M059J (cell line): ENCODE measurements at regions not wholly inside any gene's neighbourhood (a gene's known extent, or its start where the extent isn't known, plus 50 kb on each side); places are given as distances from the start of the nearest gene placed in this dataset.
A peak's percentile ranks its signal among the peaks of the same experiment; 100 is the strongest.
"Not testable (repeated sequence)": the region's sequence is repeated elsewhere in the genome, so short reads cannot be mapped to it uniquely, and the experiment has no call there.

Source experiments
- DNase-seq: peaks from one replicate; pipeline ENCODE4 v3.0.0-alpha.2; 2012; ENCODE audit warnings: low read depth

DNA sequence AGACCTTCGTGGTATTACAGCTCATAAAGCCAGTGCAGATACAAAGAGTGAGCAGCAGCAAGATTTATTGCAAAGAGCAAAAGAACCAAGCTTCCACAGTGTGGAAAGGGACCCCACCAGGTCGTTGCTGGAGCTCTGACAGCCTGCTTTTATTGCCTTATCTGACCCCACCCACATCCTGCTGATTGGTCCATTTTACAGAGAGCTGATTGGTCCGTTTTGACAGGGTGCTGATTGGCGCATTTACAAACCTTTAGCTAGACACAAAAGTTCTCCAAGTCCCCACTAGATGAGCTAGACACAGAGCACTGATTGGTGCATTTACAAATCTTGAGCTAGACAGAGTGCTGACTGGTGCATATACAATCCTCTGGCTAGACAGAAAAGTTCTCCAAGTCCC is 74.9 kb upstream of the ATP5MC3 start:
- DNase-seq = not testable (repeated sequence)

DNA sequence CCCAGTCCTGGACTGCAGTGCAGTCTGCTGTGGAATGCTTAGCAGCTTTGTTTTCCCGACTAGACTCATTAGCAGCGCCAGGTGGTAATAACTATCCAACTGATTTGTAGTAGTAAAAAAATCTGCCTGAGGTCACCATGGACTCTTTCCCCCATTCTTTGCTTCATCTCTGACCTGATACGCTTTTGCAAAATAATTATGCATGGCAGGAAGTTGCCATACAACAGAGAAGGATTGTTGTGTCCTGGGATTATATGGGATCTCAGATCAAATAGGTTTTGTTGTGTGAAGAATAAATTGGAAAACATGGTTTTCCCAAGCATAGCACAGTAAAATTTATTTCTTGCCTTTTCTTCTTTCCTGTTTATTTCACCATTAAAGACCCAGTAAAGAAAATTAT is 72.4 kb upstream of the ATP5MC3 start:
- DNase-seq = no peak

DNA sequence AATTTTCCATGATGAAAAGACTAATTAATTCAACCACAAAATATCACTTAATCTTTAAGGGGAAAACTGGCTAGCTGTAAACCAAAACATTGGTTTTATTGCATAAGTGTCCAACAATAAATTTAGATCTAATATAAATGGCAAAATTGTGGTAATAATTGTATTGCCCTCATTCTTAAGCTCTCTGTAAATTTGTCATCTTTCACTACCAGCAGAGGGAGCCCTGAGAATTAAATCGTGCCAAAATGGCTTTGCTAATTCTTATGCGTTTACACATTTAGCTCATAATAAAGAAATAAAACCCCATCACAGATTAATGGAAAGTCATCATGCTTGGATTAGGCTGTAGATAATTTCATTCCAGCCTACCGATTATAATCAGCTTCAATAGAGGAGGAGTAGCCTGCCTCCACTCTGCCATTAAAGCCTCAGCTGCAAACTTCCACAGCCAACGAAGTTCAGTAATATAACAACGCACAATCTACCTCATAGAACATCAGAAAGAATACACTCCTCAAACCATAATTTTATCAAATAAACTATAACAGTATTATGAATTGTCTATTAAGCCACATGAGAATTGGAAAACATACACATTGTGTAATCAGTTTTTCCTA is 70.0 kb upstream of the ATP5MC3 start:
- DNase-seq = peak; percentile 41

DNA sequence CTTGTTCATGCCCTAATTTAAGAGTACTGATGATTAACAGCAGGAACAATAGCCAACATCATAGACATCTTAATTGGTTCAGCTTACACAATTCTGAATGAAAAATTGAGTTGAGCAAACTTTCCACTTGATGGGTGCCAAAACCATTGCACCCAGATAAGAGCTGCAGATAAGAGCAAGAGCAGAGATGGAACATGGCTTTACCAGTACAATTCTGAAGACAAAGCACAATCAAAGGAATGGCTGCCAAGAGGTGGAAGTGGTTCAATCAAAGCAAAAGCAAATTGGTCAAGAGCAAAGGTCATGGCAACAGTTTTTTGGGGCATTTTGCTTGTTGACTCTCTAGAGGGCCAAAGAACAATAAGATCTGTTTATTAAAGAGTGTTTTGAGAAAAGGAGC is 65.6 kb upstream of the ATP5MC3 start:
- no peak for DNase-seq

DNA sequence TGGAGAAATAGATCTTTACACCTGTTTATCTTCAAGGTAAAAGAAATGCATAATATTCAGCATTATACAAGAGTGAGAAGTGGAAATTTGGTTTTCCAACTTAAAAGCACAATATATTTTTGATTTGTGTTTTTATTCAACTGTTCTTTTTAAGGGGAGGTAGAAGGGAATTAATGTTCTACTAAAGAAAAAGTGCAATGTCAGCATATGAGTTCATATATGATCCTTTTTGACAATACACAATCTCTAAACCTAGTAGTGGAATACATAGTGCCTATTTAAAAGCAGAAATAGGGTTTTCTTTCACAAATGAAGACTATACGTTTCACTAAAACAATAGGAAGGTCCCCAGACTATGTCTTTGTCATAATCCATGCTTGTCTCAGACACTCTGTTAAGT is 63.2 kb upstream of the ATP5MC3 start:
- DNase-seq = no peak

DNA sequence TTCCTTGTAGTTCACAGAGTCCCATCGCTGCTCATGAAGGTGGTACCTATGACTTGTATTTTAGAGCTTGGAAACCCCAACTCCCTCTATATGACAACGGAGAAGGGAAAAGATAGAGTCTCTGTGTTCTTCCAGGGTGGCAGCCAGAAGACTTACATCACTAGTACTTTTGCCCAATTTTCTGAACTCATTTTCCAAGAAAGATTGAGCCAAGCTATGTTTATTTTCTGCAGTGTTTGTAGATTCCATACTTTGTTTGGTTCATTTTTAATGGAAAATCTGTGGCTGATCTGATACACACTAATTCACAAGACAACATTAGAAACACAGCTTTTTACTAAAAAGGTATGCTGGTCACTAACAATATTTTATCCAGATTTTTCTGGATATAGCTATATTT is 60.2 kb upstream of the ATP5MC3 start:
- no peak for DNase-seq

DNA sequence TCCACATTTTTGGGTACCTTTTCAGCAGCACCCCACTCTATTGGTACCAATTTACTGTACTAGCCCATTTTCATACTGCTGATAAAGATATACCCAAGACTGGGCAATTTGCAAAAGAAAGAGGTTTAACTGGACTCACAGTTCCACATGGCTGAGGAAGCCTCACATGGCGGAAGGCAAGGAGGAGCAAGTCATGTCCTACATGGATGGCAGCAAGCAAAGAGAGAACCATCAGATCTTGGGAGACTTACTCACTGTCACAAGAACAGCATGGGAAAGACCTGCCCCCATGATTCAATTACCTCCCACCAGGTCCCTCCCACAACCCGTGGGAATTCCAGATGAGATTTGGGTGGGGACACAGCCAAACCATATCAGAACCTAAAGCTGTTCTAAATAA is 58.5 kb upstream of the ATP5MC3 start:
- not testable (repeated sequence) for DNase-seq

DNA sequence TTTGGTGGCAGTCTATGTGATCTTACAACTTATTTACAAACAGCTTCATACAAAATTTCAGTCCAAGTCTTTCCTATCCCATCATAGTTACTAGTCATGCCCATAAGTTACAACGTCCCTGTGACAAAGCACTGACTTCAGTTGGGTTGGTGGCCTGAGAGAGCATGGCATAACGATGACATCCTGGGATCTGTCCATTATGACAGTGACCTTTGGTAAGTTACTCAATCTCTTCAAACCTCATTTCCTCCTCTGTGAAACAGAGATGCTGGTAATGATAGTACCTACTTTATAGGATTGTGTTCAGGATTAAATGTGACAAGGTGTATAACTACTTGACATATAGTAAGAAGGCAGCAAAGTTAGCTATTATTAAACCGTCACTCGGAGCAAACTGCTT is 55.4 kb upstream of the ATP5MC3 start:
- DNase-seq = no peak

DNA sequence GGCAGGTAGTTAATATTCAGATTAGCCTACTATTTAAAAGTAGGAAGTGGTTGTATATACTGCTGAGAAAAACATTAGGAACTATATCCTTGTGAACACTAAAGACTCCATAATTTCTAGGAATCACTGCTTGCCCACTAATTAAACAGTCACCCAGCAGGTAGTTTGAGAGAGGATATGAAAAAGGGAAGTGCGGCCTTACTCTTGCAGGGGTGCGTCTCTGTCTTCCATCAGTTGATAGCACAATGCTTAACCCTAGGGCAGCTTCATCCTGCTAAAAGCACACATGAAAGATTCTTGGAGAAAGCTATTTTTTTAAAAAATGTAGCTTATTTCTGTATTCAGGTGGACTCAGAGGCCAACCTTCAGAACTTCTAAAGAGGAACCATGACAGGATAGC is 53.1 kb upstream of the ATP5MC3 start:
- no peak for DNase-seq

DNA sequence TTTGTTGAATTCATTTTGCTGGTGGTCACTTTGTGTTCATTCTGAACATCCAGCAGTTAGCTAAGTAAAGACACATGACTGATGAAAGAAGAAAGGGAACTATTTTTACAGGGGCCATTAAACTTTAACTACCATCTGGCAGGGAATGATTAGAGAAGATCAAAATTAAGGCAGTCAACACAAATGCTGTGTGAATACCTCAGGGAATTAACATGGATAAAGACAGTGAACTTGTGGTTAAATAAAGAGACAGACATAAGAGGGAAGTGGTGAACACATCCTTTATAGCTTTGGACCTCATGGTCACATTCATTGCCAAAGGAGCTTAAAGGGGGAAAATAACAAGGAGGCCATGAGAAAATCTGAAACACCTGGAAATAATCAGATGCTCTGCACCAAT is 52.6 kb upstream of the ATP5MC3 start:
- peak; percentile 28 for DNase-seq

DNA sequence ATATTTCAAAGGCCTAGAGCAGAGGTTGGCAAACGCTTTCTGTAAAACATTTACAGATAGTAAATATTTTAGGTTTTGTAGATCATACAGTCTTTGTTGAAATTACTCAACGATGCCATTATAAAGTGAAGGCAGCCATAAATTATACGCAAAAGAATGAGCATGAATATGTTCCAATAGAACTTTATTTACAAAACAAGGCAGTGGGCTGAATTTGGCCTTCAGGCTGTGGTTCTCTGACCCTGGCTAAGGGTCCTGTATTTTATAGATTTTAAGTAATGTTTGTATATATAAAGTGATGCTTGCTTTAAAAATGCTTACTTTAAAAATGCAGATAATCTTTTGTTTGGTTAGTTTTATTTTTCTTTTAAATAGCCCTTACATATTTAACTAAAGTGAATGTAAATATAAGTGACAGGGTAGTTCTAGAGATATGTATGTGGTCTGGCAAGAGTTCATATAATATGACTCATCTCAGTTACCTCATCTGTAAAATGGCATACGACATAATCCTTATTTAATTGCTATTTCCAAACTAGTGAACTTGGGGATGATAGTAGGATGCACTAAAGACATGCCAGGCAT is 51.7 kb upstream of the ATP5MC3 start:
- peak; percentile 66 for DNase-seq
